Activated T-cell treated with anti-CD3 and anti-CD28 coated beads, Interleukin-2, amount 50 U/mL, for 48 hours (primary cell): ENCODE measurements at regions not wholly inside any gene's neighbourhood (a gene's known extent, or its start where the extent isn't known, plus 50 kb on each side); places are given as distances from the start of the nearest gene placed in this dataset.
"Not testable (repeated sequence)": the region's sequence is repeated elsewhere in the genome, so short reads cannot be mapped to it uniquely, and the experiment has no call there.

ENCODE experiments used
- DNase-seq, 2 experiments: peaks; one replicate each; pipeline ENCODE4 v3.0.0-alpha.2; 2020

DNA sequence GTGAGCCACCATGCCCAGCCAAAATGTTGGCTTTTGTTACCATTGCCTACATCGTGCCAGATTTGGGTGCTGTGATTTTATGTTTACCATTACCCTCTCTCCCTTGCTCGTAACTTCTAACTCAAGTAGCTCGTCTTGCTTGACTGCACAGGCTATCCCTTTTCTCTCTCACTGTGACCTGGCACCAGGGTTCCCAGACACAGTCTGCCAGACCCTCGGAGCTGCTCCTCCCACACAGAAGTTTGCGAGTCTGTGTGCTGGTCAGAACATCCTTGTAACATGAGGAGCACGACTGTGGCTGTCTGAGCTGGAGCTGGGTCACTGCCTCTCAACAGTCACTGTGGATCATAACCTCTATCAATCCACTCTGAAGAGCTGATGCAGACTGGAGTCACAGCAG, 152.5 kb upstream of the ACKR3 start:
- no peak for DNase-seq

DNA sequence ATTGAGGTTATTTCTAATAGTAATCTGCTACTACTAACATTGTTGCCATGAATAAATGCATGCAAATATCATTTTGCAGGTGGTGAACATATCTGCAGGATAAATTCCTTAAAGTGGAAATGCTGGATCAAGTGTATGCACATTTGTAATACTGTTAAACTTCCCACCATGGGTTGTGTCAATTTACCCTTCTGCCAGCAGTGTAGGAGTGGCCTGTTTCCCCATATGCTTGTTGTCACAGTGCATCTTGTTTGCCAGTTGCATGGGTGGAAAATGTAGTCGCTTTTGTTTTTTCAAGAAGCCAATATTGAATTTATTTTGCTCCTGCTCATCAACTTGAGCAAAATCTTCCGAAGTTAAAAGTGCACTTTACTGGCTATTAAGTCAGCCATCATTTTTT, 139.0 kb upstream of the ACKR3 start:
- no peak for DNase-seq

DNA sequence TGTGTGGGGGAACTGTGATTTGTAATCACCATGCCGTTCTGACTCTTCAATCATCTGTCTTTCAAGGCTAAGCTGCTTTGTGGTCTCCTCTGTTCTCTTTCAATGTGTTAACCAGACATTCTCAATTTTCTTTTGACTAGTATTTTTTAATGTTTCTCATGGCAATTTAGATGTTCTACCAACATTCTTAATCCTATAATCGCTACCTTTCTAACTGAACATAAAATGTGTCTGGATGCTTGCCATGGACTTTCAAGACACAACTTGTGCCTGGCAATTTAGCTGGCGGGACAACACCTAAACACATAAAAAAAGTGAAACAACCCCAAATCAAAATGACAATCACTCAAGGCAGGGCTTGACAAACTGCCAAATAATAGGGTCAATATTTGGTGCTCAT, 135.0 kb upstream of the ACKR3 start:
- no peak for DNase-seq

DNA sequence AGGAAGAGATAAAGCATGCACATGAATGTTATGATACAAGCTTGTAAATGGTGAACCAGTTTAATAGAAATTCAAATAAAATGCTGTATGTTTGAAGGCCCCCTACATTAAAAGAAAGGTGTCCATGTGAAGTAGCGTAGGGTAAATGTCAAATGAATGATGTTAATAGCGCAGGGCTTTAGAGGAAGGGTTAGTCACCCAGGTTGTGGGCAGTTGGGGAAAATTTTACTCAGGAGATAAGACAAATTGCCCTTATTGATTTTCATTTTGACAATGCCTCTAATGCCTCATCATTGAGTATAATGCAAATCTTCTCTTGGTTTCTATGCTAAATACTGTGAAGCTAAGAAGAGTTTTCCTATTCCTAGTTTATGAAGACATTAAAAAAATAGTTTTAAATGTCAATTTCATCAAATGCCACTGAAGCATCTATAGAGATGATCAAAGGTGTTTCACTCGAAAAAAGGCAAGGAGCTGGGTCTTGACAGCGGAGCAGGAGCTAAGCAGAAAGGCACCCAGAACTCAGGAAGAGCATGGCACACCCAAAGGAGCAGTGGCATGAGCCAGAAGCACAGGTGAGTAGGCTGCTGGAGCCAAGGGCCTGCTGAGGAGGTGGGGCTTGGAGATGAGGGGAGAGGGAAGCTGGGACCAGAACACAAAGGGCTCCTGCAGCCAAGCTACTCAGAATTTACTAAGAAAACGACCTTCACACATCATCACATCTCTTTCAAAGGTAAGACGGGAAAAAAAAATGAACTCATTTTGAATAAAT, 129.3 kb upstream of the ACKR3 start:
- DNase-seq, result no peak

DNA sequence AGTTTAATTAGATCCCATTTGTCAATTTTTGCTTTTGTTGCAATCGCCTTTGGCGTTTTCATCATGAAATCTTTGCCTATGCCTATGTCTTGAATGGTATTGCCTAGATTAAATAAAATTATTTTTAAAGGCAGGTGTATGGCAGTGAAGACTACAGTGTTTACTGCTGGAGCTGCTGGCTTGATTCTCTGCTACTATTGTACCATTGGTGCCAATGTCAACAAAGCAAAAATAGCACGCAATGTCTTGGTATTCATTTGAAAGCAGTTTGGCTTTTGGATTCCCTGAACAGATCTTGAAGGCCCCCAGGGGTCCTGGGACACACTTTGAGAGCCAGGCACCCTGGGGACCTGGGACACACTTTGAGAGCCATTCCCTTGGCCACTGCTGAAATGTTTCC, 125.4 kb upstream of the ACKR3 start:
- no peak for DNase-seq

DNA sequence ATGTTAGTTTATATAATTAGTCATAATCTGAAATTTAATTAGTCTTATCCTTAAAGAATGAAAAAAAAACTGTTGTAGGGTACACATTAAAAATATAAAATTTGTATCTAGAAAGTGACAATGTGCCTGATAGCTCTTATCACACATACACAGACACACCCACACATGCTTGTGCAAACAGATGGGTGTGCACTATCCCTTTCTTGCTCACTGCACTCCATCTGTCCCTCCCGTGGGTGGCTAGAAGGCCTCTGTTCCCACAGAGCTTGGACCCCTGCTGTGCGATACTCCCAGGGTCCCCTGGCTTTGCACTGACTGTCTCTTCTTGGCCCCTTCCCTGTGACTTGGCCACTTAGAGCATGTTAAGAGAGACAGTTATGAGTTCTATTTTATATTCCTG, 123.9 kb upstream of the ACKR3 start:
- no peak for DNase-seq

DNA sequence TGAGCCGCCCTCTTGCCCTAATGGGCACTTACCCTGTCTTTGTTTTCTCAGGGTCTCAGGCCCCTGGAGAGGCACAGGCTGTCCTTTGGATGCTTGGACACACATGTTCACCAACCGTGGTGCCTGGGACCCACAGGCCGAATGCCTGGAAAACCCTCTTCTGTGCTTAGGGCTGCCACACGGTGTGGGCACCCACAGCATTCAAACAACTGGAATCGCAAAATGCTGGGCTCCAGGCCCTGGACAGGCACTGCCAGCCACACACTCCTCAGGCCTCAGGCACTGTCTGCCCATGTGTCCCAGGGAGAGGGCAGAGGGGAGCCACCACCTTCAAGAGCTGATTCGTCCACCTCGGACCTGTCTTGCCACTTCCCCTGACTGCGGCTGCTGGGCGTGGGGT, 123.1 kb upstream of the ACKR3 start:
- DNase-seq, result no peak

DNA sequence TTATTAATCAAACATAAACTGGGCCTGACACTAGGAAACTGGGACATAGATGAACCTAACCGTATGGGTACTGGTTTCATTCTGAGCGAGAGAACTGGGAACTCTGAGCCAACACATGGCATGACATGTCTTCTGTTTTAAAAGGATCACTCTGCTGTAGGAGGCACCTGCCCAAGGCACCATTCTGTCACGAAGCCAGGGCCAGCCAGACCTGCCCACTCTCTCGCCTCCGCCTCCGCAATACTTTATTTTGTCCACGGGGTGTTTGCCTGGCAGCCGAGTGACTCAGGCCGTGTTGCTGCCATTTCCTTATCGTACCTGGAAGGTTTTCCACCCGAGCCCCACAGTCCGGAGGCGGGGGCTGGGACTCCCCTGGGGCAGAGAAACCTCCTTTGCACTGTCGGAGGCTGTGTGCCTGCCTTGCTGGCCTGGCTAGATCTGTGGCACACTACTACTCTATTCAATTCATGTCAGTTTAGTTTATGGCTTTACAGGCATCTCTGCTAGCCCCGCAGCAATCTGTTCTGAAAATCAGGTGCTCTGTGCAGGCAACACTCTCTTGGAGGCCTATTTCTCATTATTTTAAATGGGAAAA, 120.4 kb upstream of the ACKR3 start:
- DNase-seq, result no peak

DNA sequence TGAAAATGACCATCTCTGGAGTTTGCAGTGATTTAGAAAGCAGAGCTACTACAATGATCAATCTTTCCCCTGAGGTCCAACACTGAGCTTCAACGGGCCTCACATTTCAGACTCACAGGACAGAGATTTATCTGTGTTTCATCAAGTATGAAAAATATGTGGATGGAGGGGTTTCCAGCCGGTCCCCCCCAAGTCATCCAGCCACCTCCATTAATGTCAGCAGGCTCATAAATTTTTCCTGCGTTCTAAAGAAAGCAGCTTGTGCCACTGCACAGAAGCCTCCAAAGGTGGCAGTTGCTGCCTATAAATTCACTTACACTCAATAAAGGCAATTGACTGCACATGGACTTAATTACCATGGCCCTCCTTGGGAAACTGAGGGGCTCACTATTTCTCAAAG, 117.4 kb upstream of the ACKR3 start:
- no peak for DNase-seq

DNA sequence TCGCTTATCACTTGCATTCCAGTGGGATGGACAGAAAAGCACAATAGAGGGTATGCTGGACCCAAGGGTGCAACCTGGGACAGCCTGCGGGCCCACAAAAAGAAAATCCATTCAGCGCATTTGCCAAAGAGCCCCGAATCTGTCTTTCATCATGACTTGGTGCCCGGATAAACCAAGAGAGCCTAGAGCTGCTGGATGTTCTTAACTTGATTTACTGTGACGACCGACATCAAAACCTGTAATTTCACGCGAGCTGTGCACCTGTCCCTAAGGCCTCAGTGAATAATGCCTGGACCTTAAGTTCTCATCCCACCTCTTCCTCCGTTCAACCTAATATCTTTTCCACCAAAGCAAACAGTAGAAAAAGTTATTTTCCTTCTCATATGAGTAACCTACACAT, 115.5 kb upstream of the ACKR3 start:
- no peak for DNase-seq

DNA sequence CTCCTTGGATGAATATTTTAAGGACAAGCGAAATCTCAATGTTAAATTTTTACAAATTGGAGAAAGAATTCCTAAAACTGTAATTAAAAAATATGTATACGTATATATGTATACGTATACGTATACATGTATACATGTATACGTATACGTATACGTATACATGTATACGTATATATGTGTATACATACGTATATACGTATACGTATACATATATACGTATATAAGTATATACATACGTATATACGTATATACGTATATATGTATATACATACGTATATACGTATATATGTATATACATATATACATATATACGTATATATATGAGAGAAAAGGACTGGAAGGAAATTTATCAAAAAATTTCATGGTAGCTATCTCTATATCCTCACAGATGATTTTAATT, 110.2 kb upstream of the ACKR3 start:
- DNase-seq, result no peak

DNA sequence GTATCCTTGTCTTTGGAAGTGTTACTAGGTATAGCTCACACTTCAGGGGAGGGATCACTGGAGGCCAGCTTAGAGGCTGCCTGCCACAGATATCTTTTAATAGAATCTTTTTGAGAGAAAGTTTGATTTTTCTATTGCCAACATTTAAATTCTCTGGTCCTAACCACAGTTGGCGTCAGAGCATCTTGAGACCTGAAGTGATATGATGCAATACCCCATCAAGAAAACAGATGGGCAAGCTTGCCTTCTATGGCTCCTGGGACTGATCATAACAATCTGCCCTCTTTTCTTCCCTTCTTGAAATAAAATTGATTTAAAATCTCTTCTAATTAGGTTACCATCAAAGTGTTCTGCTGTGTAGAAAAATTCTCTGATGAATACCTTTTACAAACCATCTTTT, 105.5 kb upstream of the ACKR3 start:
- no peak for DNase-seq

DNA sequence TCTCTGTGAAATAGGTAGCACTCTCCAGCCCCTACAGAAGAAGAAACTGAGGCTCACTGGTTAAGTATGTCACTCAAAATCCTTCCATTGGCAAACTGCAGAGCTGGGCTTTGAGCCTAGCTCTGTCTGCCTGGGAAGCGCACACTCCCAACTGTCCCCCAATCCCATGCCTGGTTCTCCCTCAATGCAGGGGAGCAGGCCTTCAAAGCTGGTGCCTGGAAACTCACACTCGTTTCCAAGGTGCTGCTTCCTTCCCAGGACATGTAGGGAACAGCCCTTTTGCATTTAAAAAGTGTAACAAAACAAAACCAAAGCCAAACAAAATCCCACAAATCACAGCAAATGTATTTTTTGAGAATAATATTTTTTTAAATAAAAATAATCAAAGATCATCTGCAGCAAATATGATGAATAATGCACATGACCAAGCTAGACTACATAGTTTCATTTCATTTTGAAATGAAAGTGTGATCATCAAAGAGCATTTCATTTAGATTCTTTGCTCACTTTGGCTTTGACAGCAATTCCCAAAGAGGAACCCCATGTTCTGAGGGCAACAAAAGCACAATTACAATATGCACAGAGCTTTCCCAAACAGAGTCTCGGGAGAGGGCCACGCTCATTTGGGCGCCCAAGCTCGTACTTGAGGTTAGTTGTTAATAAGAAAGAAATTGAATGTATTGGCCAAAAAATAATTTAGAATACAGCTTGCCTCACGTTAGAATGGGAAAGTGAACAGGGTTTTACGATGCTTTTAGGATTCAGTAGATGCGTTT, 96.7 kb upstream of the ACKR3 start:
- no peak for DNase-seq

DNA sequence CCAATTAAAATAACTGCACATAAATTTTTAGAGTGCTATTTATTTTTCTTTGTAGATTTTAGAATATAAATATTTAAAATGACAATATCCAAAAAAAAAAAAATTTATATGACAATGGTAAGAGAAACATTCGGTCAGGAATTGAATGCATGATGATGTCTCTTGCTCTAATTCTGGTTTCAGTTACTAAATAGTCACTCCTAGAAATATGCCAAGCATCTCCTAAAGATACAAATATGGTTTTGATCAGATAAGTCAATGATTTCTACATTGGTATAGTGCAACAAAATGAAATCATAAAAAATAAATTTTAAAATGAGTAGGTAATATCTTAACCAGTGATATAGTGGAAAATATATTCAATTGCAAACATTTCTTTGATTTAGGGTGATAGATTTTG, 95.9 kb upstream of the ACKR3 start:
- DNase-seq, result no peak

DNA sequence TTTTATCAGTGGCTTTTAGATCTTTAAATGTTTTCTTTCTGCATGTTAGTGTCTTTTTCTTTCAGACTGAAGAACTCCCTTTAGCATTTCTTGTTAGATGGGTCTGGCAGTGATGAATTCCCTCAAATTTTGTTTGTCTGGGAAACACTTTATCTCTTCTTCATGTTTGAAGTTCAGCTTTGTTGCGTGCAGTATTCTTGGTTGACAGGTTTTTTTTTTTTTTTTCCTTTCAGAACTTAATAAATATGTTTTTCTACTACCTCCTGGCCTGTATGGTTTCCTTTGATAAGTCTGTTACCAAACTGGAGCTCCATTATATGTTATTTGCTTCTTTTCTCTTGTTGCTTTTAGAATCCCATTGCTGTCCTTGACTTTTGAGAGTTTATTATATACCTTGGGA, 89.8 kb upstream of the ACKR3 start:
- no peak for DNase-seq

DNA sequence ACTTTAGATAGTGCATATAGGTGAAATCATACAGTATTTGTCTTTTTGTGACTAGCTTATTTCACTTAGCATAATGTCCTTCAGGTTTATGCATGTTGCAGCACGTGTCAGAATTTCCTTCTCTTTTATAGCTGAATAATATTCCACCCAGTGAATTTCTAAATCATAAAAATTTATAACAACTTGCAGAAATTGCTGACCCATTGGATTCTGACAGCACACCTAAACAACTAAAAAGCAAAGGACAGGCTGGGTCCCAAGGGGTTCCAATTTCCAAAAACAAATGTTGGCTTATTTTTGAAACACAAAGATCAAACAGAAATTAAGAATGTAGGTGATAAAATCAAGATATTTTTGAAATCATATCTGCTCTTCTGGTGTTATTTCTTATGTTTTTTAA, 86.5 kb upstream of the ACKR3 start:
- DNase-seq, result no peak

DNA sequence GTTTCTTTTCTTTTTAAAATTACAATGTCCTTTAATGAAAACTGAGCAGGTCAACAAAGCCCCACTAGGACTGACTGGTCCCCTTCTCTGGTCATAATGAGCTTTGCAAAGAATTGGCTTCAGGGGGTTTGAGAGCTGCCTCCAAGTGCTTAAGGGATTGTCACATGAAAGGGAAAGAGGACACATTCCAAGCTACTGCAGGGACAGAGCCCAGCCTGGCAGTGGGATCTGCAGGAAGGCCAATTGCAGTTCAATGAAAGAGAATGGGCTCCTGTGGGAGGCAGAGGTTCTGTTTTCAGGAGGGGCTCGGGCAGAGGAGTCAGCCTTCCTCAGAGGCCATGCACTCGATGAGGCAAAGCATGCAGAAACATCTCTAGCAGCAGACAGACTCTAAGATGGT, 84.1 kb upstream of the ACKR3 start:
- DNase-seq, result no peak

DNA sequence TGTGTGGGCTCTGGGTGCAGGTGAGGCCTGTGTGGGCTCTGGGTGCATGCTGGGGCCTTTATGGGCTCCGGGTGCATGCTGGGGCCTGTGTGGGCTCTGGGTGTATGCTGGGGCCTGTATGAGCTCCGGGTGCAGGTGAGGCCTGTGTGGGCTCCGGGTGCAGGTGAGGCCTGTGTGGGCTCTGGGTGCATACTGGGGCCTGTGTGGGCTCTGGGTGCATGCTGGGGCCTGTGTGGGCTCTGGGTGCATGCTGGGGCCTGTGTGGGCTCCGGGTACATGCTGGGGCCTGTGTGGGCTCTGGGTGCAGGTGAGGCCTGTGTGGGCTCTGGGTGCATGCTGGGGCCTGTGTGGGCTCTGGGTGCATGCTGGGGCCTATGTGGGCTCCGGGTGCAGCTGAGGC, 80.5 kb upstream of the ACKR3 start:
- not testable (repeated sequence) for DNase-seq

DNA sequence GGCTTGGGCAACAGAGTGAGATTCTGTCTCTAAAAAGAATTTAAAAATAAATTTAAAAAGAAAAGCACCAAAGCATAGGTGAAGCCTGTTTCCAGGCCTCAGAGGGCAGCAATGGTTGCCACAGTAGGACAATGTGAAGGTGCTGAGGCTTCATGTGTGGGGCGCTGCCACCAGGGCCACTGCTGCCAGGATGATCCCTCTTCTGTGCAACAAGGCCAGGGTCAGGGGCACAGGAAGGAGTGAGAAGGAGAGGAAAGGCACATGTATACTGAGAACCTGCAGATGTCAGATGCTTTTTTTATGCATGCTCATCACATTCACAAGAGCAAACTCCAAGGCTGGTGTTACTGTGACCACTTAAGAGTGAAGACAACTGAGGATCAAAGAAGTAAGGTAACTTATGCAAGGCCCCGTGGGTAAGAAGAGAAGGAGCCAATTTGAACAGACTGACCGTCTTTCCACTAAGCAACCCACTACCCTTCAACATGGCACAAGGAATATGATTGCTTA, 79.7 kb upstream of the ACKR3 start:
- no peak for DNase-seq

DNA sequence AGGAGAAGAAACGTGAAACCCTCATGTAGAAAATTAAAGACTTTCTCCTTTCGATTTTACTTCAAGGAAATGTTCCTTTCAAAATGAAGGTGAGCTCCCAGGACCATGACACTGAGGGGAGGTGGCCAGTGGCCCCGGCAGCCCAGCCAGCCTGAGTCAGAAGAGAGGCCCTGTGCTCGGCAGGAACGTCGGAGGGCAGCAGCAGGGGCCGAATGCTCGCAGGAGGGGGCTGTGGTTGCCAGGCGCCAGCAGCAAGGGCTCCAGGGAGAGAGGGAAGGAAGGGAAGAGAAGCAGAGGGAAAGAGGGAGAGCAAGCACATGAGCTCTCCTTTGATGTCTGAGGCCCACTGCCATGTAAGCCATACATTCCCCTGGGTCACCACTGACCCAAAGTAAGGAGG, 73.3 kb upstream of the ACKR3 start:
- DNase-seq, result no peak

DNA sequence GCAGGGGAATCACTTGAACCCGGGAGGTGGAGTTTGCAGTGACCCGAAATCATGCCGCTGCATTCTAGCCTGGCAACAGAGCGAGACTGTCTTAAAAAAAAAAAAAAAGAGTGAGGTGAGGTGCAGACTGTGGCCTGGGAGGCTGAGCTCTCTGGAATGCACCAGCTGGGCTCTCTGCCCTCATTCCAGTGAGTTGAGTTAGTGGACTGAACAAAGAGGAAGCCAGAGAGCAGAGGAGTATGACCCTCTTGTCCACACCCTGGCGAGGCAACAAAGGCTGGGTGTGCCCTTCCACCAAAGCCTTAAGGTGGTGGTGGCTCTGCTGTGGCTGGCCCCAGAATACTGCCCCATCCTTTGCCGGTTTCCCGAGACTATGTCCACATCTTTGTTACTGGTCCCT, 71.3 kb upstream of the ACKR3 start:
- DNase-seq, result no peak

DNA sequence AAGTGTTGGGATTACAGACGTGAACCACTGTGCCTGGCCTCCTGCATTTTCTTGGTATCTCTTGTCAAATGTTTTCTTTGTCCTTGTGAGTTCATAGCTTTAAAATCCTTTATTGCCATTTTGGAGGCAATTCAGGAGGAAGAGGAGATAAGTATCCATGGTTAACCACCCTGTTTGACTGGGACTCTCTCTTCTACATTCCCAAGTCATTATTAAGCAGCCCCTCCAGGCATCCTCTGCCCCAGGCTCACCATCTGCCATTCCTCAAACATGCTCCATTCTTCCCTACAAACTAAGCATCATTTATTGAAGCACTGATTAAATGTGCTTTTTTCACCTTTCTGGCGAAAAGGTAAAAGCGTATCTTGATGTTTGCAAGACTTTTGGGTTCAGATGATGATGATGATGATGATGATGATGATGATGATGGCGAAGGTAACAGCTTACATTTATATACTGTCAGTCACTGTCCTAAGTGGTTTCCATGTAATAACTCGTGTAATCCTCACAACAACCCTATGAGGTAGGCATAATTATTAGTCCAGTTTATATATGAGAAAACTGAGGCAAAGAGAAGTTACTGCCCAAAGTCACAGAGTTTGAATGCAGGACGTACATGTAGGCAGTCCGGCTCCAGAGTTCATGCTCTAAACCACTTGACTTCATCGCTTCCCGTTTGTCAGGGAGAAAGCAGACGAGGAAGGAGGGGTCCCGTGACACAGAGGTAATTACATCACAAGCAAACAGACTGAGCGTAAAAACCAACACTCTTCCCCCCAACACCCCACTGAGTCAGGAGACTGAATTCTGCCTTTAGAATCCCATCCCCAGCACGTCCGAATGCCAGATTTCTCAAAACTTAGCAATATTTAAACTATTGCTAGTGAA, 69.7 kb upstream of the ACKR3 start:
- no peak for DNase-seq

DNA sequence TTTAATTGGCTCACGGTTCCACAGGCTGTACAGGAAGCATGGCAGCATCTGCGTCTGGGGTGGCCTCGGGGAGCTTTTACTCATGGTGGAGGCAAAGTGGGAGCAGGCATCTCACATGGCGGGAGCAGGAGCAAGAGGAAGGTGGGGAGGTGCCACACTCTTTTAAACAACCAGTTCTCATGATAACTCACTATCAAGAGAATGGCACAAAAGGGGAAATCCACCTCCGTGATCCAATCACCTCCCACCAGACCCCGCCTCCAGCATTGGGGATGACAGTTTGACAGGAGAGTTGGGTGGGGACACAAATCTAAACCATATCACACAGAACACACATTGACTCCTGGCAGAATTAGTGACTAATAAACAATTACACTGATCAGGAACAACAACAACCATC, 68.6 kb upstream of the ACKR3 start:
- DNase-seq, result no peak
